ENCODE measurements at regions not wholly inside any gene's neighbourhood (a gene's known extent, or its start where the extent isn't known, plus 50 kb on each side); places are given as distances from the start of the nearest gene placed in this dataset.

- no peak for DNase-seq
Measured at GRCh38 chr2:12795851-12796250, 79.1 kb downstream of the TRIB2 start.

DNA sequence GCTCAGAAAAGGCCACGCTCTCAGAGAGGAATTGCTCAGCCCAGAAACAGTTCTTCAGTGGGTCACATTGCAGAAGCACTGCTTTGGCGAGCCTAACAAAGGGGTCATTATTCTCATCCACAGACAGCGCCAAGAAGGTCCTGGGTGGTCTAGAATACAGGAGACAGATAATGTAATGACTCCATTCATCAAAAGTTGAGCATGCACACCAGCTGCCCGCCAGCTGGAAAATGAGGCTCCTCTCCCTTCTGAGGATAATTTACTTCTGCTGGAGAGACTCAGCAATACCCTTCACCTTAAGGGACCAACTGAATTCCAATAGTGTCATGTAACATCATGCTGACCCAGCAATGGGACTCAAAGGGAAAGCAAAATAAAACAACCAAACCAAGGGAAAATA lies 79.9 kb downstream of the TRIB2 start:
- no peak for DNase-seq

DNA sequence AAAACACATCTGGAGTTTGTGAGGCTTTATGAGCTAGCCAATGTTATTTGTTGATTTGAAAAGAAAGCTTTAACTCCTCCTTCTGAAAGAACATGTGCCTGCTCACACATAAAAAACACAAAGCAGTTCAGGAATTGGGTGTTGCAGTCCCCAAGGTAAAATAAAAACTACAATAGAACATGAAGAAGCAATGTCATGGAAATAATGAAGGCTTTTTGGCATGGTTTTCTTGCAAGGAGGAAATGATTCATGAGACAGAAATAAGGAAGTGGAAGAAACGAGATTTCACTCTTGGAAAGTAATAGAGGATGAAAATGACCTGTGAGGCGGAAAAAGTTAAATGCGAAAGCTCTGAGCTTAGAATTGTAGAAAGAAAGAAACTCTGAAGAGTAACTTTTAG lies 81.1 kb downstream of the TRIB2 start:
- DNase-seq, result no peak

DNA sequence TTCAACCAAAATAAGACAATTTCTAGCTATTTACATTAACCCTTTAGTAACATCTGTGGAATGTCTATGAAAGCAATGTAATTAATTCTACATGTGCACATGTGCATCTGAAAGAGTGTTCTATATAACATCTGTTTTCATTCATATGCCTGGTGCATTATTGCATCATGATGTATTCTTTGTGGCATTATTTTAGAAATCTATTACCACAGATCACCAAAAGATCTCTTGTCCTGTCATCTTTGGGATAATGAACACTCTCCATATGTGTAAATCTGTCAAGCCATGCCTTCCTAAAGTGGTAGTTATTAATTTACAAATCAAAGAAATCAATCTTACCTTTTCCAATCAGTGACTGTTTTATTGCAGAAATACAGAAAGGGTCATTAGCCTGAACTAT lies 86.9 kb downstream of the TRIB2 start:
- DNase-seq, result no peak

- DNase-seq, result no peak
Measured at GRCh38 chr2:12804091-12804856, 87.5 kb downstream of the TRIB2 start.

GRCh38 chr2:12805033-12805432 lies 88.3 kb downstream of the TRIB2 start:
- no peak for DNase-seq

GRCh38 chr2:12806549-12807242 lies 90.0 kb downstream of the TRIB2 start:
- DNase-seq, result no peak

DNA sequence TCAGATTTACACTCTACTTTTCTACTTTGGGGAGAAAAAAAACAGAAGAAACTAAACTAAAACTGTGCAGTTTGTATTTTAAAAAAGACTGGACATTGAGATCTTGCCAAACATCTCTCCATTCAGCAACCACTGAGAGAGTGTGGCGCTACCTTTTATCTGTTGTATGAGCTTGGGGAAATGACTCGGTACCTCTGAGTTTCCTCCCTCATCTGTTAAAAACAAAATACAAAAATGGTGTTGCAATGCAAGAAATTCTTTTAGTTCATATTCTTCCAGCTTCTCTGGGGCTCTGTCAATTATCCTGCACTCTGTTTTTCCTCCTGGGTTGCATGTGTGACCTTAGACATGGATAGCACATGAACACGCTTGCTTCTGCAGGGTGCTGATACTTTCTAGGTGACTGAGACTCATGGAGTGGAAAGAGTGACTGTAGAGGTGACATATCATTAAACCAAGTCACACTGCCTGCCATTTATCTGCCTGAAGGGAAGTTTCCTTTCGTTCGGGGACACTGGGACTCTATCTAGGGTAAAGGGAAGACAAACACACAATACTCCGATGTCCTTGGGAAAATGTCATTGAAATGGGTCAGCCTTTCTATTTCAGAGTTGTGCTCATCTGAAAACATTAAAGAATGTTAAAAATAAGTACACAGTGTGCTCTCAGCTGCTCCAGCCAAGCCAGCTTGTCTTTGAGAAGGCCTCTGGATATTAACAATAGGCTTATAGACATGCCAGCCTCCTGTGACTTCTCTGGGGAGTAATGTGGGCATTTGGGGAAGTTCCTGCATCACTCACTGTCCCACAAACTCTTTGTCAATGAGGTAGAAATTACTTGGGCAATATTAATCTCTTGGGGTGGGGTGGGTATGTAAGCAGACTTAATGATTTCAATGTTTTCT lies 91.4 kb downstream of the TRIB2 start:
- no peak for DNase-seq

DNA sequence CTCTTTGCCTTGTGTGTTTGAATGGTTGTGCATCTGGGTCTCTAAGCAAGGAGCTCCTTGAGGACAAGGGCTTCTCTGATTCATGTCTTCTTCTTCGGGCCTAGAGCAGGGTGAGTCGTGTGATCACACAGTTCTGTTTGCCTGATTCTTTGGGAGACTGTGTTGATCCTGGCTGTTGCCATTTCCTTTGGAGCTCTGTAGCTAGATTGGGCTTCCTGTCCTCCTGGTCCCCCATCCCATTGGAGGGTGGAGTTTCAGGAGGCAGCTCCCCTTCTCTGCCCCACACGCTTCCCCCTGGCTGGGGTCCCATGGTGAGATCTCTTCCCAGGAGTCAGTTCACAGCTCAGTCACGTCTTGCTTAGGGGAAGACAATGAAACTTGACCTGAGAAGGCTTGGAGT lies 92.8 kb downstream of the TRIB2 start:
- no peak for DNase-seq

GRCh38 chr2:12811916-12812315 lies 95.2 kb downstream of the TRIB2 start:
- no peak for DNase-seq

- no peak for DNase-seq
Measured at GRCh38 chr2:12813166-12813565, 96.4 kb downstream of the TRIB2 start.

GRCh38 chr2:12816379-12817306 lies 99.9 kb downstream of the TRIB2 start:
- no peak for DNase-seq

- DNase-seq, result no peak
Measured at GRCh38 chr2:12817870-12818269, 101.1 kb downstream of the TRIB2 start.

GRCh38 chr2:12818416-12819102 lies 101.8 kb downstream of the TRIB2 start:
- no peak for DNase-seq

DNA sequence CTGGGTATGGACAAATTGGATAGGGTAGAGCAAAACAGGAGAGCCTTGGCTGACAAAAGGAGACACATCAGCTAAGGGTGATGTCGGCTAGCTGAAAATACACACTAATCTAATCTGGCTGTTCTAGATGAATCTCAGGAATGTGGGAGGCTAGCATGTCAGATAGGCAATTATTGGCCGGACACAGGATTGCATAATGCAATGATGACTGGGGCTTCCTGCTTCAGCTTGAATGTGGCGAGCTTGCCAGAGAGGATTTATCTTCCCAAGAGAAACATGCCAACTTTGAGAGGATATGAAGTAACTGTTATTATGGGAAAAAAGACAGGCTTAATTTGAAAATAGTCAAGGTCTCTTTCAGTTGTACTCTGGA lies 102.4 kb downstream of the TRIB2 start:
- no peak for DNase-seq

DNA sequence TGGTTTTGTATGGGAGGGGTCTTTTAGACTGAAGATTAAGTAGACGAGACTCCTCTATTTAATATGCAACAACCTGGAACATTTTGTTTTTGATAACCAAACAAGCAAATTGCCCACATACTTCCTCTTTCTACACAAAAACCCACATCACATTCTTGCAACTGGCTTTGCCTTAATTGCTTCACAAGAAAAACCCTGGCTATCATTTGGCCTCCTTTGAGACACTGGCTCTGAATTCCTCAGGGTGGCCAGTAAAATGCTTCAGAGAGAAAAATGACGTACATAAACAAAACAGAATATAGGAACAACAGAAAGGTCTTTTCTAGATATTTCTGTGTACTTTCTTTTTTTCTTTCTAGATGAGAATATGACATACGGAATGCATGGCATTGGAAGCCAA lies 103.0 kb downstream of the TRIB2 start:
- DNase-seq, result no peak

DNA sequence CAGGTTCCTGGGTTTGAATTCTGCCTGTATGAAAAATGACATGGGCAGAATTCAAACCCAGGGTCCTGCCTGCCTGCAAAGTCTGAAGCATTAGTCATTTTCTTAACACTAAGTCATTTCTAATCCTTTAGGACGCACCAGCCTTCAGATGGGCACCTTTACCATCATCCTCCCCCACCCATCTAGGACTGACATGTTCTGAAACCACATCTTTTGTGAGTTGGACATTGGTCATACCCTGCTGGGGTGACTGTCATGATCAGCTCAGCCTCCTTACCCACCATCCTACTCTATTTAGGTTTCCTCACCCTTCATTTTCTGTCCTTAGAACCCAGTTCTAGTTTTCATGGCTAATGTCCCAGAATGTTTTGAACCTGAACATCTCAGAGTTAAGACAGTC lies 104.9 kb downstream of the TRIB2 start:
- DNase-seq, result no peak

DNA sequence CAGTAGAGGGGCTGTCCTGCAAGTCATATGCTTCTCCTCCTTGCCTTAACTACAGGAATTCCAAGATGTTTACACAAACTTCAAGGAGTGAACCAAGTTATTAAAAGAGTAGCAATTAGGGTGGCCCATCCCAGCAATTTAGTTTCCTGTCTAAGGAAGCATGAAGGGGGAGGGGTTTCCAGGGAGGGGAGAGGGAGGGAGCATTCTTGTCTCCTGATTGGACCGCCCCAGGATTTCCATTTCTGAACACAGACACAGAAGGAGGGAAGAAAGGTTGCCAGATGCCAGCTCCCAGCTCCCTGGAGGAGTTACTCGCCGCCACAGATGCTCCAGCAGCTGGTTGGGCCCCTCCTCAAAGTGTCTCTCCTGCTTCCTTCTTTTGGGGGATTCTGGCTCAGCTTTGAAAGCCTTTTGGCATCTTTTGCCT lies 107.6 kb downstream of the TRIB2 start:
- DNase-seq, result no peak

- DNase-seq, result no peak
Measured at GRCh38 chr2:12824778-12825379, 108.1 kb downstream of the TRIB2 start.

- DNase-seq, result no peak
Measured at GRCh38 chr2:12826781-12827180, 110.0 kb downstream of the TRIB2 start.

- DNase-seq, result no peak
Measured at GRCh38 chr2:12827721-12828120, 111.0 kb downstream of the TRIB2 start.

Measured in NCI-H146 (cell line).